ENCODE measurements at regions not wholly inside any gene's neighbourhood (a gene's known extent, or its start where the extent isn't known, plus 50 kb on each side); places are given as distances from the start of the nearest gene placed in this dataset.
"Not testable (repeated sequence)": the region's sequence is repeated elsewhere in the genome, so short reads cannot be mapped to it uniquely, and the experiment has no call there.

DNA sequence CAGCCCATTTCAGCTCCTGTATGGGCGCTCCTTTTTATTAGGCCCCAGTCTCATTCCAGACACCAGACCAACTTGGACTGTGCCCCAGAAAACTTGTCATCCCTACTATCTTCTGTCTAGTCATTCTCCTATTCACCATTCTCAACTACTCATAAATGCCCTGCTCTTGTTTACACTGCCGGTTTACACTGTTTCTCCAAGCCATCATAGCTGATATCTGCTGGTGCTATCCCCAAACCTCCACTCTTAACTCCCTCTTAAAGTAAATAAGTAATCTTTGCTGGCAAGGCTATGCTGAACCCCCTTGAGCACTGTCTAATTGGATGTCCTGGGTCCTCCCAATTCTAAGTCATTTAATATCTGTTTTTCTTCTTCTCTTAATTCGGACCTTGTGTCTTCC lies 91.7 kb upstream of the ATF7IP2 start:
- TF ChIP-seq, protein P1, sequence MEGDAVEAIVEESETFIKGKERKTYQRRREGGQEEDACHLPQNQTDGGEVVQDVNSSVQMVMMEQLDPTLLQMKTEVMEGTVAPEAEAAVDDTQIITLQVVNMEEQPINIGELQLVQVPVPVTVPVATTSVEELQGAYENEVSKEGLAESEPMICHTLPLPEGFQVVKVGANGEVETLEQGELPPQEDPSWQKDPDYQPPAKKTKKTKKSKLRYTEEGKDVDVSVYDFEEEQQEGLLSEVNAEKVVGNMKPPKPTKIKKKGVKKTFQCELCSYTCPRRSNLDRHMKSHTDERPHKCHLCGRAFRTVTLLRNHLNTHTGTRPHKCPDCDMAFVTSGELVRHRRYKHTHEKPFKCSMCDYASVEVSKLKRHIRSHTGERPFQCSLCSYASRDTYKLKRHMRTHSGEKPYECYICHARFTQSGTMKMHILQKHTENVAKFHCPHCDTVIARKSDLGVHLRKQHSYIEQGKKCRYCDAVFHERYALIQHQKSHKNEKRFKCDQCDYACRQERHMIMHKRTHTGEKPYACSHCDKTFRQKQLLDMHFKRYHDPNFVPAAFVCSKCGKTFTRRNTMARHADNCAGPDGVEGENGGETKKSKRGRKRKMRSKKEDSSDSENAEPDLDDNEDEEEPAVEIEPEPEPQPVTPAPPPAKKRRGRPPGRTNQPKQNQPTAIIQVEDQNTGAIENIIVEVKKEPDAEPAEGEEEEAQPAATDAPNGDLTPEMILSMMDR (IDR thresholded peaks at IDR 0.05), result not testable (repeated sequence)
- TF ChIP-seq POLR2A (IDR thresholded peaks at IDR 0.05); POLR2AphosphoS5 (IDR thresholded peaks at IDR 0.05; ENCODE audit: insufficient read depth in 1 of 2, low read depth in 1 of 2): not testable (repeated sequence)
